ENCODE measurements at regions not wholly inside any gene's neighbourhood (a gene's known extent, or its start where the extent isn't known, plus 50 kb on each side); places are given as distances from the start of the nearest gene placed in this dataset.

- ATAC-seq (peak; percentile 75), DNase-seq (peak; percentile 11)
- POLR2A ChIA-PET, result interaction anchor here (0.6 kb wide), 1 partner anchor 66 kb away, joined by 3 read pairs; no protein-coding TSS in a partner anchor
- CTCF ChIA-PET, result no interaction called here
- no peak overlapping the region for H3K27ac Mint-ChIP-seq
- no peaks in the 10 kb centered on the region for H3K36me3 Mint-ChIP-seq (ENCODE audit: low read depth)
- no peak for TF ChIP-seq CTCF (IDR thresholded peaks at IDR 0.05)
- H3K4me1 Mint-ChIP-seq (ENCODE audit: low read depth), result no peaks in the 10 kb centered on the region
- H3K9me3 Mint-ChIP-seq, result peaks cover 16% of the 10 kb centered on the region
- no peak overlapping the region for H3K4me3 Mint-ChIP-seq
- intact Hi-C loops (cut with micrococcal nuclease), result no loop called here
- H3K27me3 Mint-ChIP-seq, result peaks cover 13% of the 10 kb centered on the region
Observed at GRCh38 chr2:9071032-9071431, 67.5 kb upstream of the MBOAT2 start.

- POLR2A ChIA-PET, result no interaction called here
- DNase-seq (no peak), ATAC-seq (no peak)
- CTCF ChIA-PET, result no interaction called here
- no peak for TF ChIP-seq CTCF (IDR thresholded peaks at IDR 0.05)
- Mint-ChIP-seq H3K36me3 (ENCODE audit: low read depth) (no peaks in the 10 kb centered on the region), H3K27me3 (peaks cover 15% of the 10 kb centered on the region), H3K4me1 (ENCODE audit: low read depth) (no peaks in the 10 kb centered on the region), H3K27ac (no peak overlapping the region), H3K4me3 (no peak overlapping the region), H3K9me3 (peaks cover 21% of the 10 kb centered on the region)
- intact Hi-C loops (cut with micrococcal nuclease), result no loop called here
Observed at GRCh38 chr2:9069543-9069942, 66.1 kb upstream of the MBOAT2 start.

- H3K36me3 Mint-ChIP-seq (ENCODE audit: low read depth), result no peaks in the 10 kb centered on the region
- intact Hi-C loops (cut with micrococcal nuclease), result no loop called here
- no peak for TF ChIP-seq CTCF (IDR thresholded peaks at IDR 0.05)
- DNase-seq (no peak), ATAC-seq (no peak)
- POLR2A ChIA-PET, result no interaction called here
- H3K27me3 Mint-ChIP-seq, result peaks cover 12% of the 10 kb centered on the region
- H3K9me3 Mint-ChIP-seq, result peaks cover 21% of the 10 kb centered on the region
- no peaks in the 10 kb centered on the region for H3K4me1 Mint-ChIP-seq (ENCODE audit: low read depth)
- no peak overlapping the region for H3K27ac Mint-ChIP-seq
- CTCF ChIA-PET, result no interaction called here
- H3K4me3 Mint-ChIP-seq, result no peak overlapping the region
Observed at GRCh38 chr2:9065901-9066300, 62.4 kb upstream of the MBOAT2 start.

- no peak for ATAC-seq
- CTCF ChIA-PET, result no interaction called here
- Mint-ChIP-seq H3K4me3 (no peak overlapping the region), H3K4me1 (ENCODE audit: low read depth) (no peaks in the 10 kb centered on the region), H3K27ac (no peak overlapping the region), H3K36me3 (ENCODE audit: low read depth) (no peaks in the 10 kb centered on the region), H3K9me3 (peaks cover 15% of the 10 kb centered on the region), H3K27me3 (peaks cover 3% of the 10 kb centered on the region)
- TF ChIP-seq CTCF (IDR thresholded peaks at IDR 0.05), result no peak
- intact Hi-C loops (cut with micrococcal nuclease), result no loop called here
- no peak for DNase-seq
- POLR2A ChIA-PET, result no interaction called here
Observed at GRCh38 chr2:9063023-9063606, 59.6 kb upstream of the MBOAT2 start.

GRCh38 chr2:9060819-9061218, 57.3 kb upstream of the MBOAT2 start:
- ChIA-PET CTCF (no interaction called here), POLR2A (no interaction called here)

More at GRCh38 chr2:9060819-9061218, 57.3 kb upstream of the MBOAT2 start:
- intact Hi-C loops (cut with micrococcal nuclease), result no loop called here
- H3K36me3 Mint-ChIP-seq (ENCODE audit: low read depth), result no peaks in the 10 kb centered on the region
- no peak for TF ChIP-seq CTCF (IDR thresholded peaks at IDR 0.05)
- H3K27ac Mint-ChIP-seq, result no peak overlapping the region
- peaks cover 4% of the 10 kb centered on the region for H3K9me3 Mint-ChIP-seq
- no peak for ATAC-seq
- DNase-seq, result no peak
- no peak overlapping the region for H3K4me3 Mint-ChIP-seq
- H3K27me3 Mint-ChIP-seq, result peaks cover 4% of the 10 kb centered on the region
- H3K4me1 Mint-ChIP-seq (ENCODE audit: low read depth), result no peaks in the 10 kb centered on the region

All from activated CD8-positive, alpha-beta T cell treated with anti-CD3 and anti-CD28 coated beads for 36 hours (primary cell).